A549 (cell line): ENCODE measurements at regions not wholly inside any gene's neighbourhood (a gene's known extent, or its start where the extent isn't known, plus 50 kb on each side); places are given as distances from the start of the nearest gene placed in this dataset.

ENCODE experiments used
- ATAC-seq, 2 experiments: fragments of 200-7000 bp in 1 of 2; fragments of >200 bp in 1 of 2; cut with Nextera tagmentation in 1 of 2; cut with Tn5 transposase in 1 of 2; 3 replicates each; pipeline versions ENCODE4 v1.8.0 to v1.9.1; 2018 to 2020; ENCODE audit warnings: mild to moderate bottlenecking in 1 of 2, moderate library complexity in 1 of 2
- CTCF ChIA-PET: fragments of 300-600 bp; sonication (Branson Sonifier 250); formaldehyde crosslinking; extraction: SDS; loops from one replicate; lab custom pipeline; 2021; ENCODE audit warnings: antibody characterized with exemption, inconsistent platforms; lab: Yijun Ruan, JAX
- POLR2A ChIA-PET: fragments of 350-600 bp; formaldehyde crosslinking; extraction: SDS; loops from one replicate; lab custom pipeline; 2021; ENCODE audit warnings: antibody characterized with exemption, inconsistent platforms; lab: Yijun Ruan, JAX
- DNase-seq, 2 experiments: peaks; one replicate each; pipeline versions ENCODE4 v3.0.0 to v3.0.0-alpha.2; 2011 to 2016; ENCODE audit warnings: low read depth in 1 of 2, low spot score in 1 of 2
- FAIRE-seq: peaks from 2 replicates; lab custom pipeline; 2011; peaks lifted over from hg19 to GRCh38; lab: Jason Lieb, UNC
- H3K27ac ChIP-seq, 2 experiments: fragments of >200 bp; sonication (Bioruptor Twin); formaldehyde crosslinking; 3 replicates each; pipeline ENCODE4 v1.5.1; 2016 to 2017
- H3K4me1 ChIP-seq: fragments of >200 bp; sonication (Bioruptor Twin); formaldehyde crosslinking; 3 replicates; pipeline ENCODE4 v1.6.1; 2016
- H3K4me2 ChIP-seq: fragments of >200 bp; sonication (Bioruptor Twin); formaldehyde crosslinking; 3 replicates; pipeline ENCODE4 v1.6.1; 2016
- H3K4me3 ChIP-seq: fragments of >200 bp; sonication (Bioruptor Twin); formaldehyde crosslinking; 3 replicates; pipeline ENCODE4 v1.5.1; 2016
- H3K9me3 ChIP-seq: fragments of >200 bp; sonication (Bioruptor Twin); formaldehyde crosslinking; 3 replicates; pipeline ENCODE4 v1.6.1; 2016
- BHLHE40 ChIP-seq: IDR thresholded peaks from 2 replicates; pipeline ENCODE4 v1.6.1; 2012; ENCODE audit warnings: low read depth, low read length, inconsistent platforms
- CBX2 ChIP-seq: fragments of 200-600 bp; sonication (generic); IDR thresholded peaks from 2 replicates; pipeline ENCODE4 v1.6.1; 2016; ENCODE audit warnings: low read depth, mild to moderate bottlenecking, borderline replicate concordance
- CBX8 ChIP-seq: fragments of 200-600 bp; sonication (generic); IDR thresholded peaks from 2 replicates; pipeline ENCODE4 v1.6.1; 2016
- EHF ChIP-seq: fragments of 250-450 bp; sonication (Bioruptor Pico); IDR thresholded peaks from 2 replicates; pipeline ENCODE4 v1.5.0; 2020; ENCODE audit warnings: mild to moderate bottlenecking
- EP300 ChIP-seq, 2 experiments: fragments of >200 bp; sonication (Bioruptor Twin); formaldehyde crosslinking; IDR thresholded peaks; 2 replicates in 1 of 2; 3 replicates in 1 of 2; pipeline ENCODE4 v1.6.1; 2016 to 2017
- ESRRA ChIP-seq: fragments of 150-350 bp; IDR thresholded peaks from 2 replicates; pipeline ENCODE4 v1.6.1; 2014; ENCODE audit warnings: mild to moderate bottlenecking, low read length, borderline replicate concordance
- FOSL2 ChIP-seq, 2 experiments: fragments of 450-650 bp in 1 of 2; fragments of >200 bp in 1 of 2; sonication (Bioruptor Twin) in 1 of 2; formaldehyde crosslinking; IDR thresholded peaks; 2 replicates each; pipeline versions ENCODE4 v1.5.0 to v1.6.1; 2016 to 2020; ENCODE audit warnings: mild to moderate bottlenecking in 1 of 2, moderate library complexity in 1 of 2
- GATA3 ChIP-seq: IDR thresholded peaks from 2 replicates; pipeline ENCODE4 v1.6.1; 2012; ENCODE audit warnings: borderline replicate concordance
- HDAC2 ChIP-seq: fragments of 200-600 bp; sonication (generic); IDR thresholded peaks from 2 replicates; pipeline ENCODE4 v1.6.1; 2016
- HEYL ChIP-seq: fragments of 250-450 bp; sonication (Bioruptor Pico); IDR thresholded peaks from 2 replicates; pipeline ENCODE4 v1.8.0; 2021; ENCODE audit warnings: mild to moderate bottlenecking, moderate library complexity
- JUNB ChIP-seq: fragments of >200 bp; sonication (Bioruptor Twin); formaldehyde crosslinking; IDR thresholded peaks from 2 replicates; pipeline ENCODE4 v1.6.1; 2016
- KDM5A ChIP-seq: fragments of 200-600 bp; sonication (generic); IDR thresholded peaks from 2 replicates; pipeline ENCODE4 v1.6.1; 2016; ENCODE audit warnings: antibody characterized with exemption, mild to moderate bottlenecking
- MAFK ChIP-seq: fragments of 450-650 bp; IDR thresholded peaks from 2 replicates; pipeline ENCODE4 v1.6.1; 2014; ENCODE audit not compliant: partially characterized antibody
- MAZ ChIP-seq: fragments of 150-350 bp; IDR thresholded peaks from 2 replicates; pipeline ENCODE4 v1.6.1; 2014; ENCODE audit warnings: antibody characterized with exemption, low read depth, low read length, borderline replicate concordance
- NFE2L2 ChIP-seq: fragments of 150-350 bp; conservative IDR thresholded peaks from 2 replicates; pipeline ENCODE4 v1.6.1; 2014; ENCODE audit warnings: low read length
- NR3C1 ChIP-seq: fragments of >200 bp; sonication (Bioruptor Twin); formaldehyde crosslinking; IDR thresholded peaks from 3 replicates; pipeline ENCODE4 v1.6.1; 2017
- PHF8 ChIP-seq: fragments of 200-600 bp; sonication (generic); IDR thresholded peaks from 2 replicates; pipeline ENCODE4 v1.6.1; 2016; ENCODE audit warnings: low read depth, mild to moderate bottlenecking, antibody characterized with exemption, moderate library complexity, borderline replicate concordance
- RAD21 ChIP-seq, 2 experiments: fragments of >200 bp in 1 of 2; sonication (Bioruptor Twin) in 1 of 2; formaldehyde crosslinking in 1 of 2; IDR thresholded peaks in 1 of 2; conservative IDR thresholded peaks in 1 of 2; 2 replicates in 1 of 2; 3 replicates in 1 of 2; pipeline ENCODE4 v1.6.1; 2012 to 2018; ENCODE audit warnings: inconsistent platforms in 1 of 2
- RCOR1 ChIP-seq: fragments of 150-350 bp; IDR thresholded peaks from 2 replicates; pipeline ENCODE4 v1.6.1; 2014; ENCODE audit warnings: antibody characterized with exemption, low read length, low read depth
- RFX5 ChIP-seq: fragments of 450-650 bp; IDR thresholded peaks from 2 replicates; pipeline ENCODE4 v1.7.1; 2014; ENCODE audit warnings: antibody characterized with exemption, mild to moderate bottlenecking, moderate library complexity
- SMC3 ChIP-seq: fragments of >200 bp; sonication (Bioruptor Twin); formaldehyde crosslinking; IDR thresholded peaks from 3 replicates; pipeline ENCODE4 v1.6.1; 2018; ENCODE audit warnings: inconsistent platforms
- ZFP36 ChIP-seq: fragments of 450-650 bp; IDR thresholded peaks from 2 replicates; pipeline ENCODE4 v1.6.1; 2014; ENCODE audit warnings: borderline replicate concordance; ENCODE audit not compliant: partially characterized antibody
- ZNF302 ChIP-seq: fragments of 250-450 bp; sonication (Bioruptor Pico); IDR thresholded peaks from 2 replicates; pipeline ENCODE4 v1.9.0; 2021; ENCODE audit warnings: inconsistent platforms, mild to moderate bottlenecking, moderate library complexity
- WGBS: methylation state at CpG from one replicate; pipeline ENCODE4 v1.1.6; 2017; ENCODE audit errors: missing lambda C conversion rate; 5-methylcytosine and 5-hydroxymethylcytosine counted together
- TF ChIP-seq, protein P1 (sequence below): IDR thresholded peaks from 2 replicates; pipeline ENCODE4 v1.6.1; 2012
- TF ChIP-seq, protein P2 (sequence below): fragments of >200 bp; sonication (Bioruptor Twin); formaldehyde crosslinking; IDR thresholded peaks from 3 replicates; pipeline ENCODE4 v1.5.1; 2016
- TF ChIP-seq, protein P3 (sequence below): IDR thresholded peaks from 2 replicates; pipeline ENCODE4 v1.6.1; 2012

DNA sequence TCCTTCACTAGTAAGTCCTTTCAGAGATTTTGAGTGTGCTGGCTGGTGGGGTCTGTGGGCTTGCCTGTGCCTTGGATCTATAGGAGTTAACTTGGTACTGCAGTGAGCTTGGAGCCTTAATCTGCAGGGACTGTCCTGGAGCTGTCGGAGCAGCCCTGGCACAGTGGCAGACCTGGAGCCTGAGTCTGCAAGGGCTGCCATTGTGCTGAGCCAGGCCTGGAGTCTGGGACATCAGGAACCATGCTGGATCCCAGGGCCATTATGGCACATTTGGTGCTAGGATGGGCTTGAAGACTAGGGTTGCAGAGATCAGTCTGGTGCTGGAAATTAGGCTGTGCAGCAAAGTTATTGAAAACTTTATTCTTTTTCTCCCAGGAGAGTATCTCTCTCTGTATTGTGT lies 665.4 kb downstream of the METTL15 start (continued):
- TF ChIP-seq NR3C1 (no peak), RAD21 (conservative IDR thresholded peaks at IDR 0.05 in 1 of 2, IDR thresholded peaks at IDR 0.05 in 1 of 2) (no peak), CBX2 (no peak), MAZ (no peak)

DNA sequence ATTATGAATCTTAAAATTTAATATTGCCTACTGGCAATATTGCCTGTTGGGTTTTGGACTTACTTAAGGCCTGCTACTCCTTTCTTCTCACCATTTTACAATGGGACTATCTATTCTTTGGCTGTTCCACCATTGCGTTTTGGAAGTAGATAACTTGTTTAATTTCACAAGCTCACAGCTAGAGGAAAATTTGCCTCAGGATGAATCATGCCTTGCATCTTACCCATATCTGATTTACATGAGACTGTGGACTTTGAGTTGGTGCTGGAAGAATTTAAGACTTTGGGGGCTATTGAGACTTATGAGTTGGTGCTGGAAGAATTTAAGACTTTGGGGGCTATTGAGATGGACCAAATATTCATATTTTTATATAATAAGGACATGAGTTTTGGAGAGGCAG lies 662.6 kb downstream of the METTL15 start:
- ATAC-seq: no peak

DNA sequence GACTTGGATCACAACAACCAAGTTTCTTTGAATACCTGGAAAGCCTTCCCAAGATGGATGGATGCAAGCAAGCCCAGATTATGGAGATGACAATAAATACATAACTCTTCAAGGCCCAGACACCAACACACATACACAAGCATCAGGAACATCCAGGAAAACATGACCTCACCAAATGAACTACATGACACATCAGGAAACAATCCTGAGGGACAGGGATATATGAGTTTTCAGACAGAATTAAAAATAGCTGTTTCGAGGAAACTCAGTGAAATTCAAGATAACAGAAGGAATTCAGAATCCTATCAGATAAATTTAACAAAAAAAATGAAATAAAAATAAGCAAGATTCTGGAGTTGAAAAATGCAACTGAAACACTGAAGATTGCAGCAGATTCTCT lies 659.4 kb downstream of the METTL15 start:
- no peak for ATAC-seq
- TF ChIP-seq FOSL2 (IDR thresholded peaks at IDR 0.05) (no peak), FOSL2 (CRISPR knock-in tag; IDR thresholded peaks at IDR 0.05) (peak; percentile 37; the same call in 1 of the 2 replicates), JUNB (no peak)
- TF ChIP-seq, all 56 proteins: peak for 1
- POLR2A ChIA-PET: no interaction called here
- CTCF ChIA-PET: no interaction called here
- H3K4me3 ChIP-seq: no peak overlapping the region
- no peak overlapping the region for H3K4me2 ChIP-seq
- peaks cover 12% of the 10 kb centered on the region; the same call in 1 of the 3 replicates for H3K9me3 ChIP-seq
- no peaks in the 10 kb centered on the region for H3K4me1 ChIP-seq
- H3K27ac ChIP-seq: peak overlapping the region in 1 of 2 experiments; percentile 48; a peak in 2 of 6 replicates
- DNase-seq: peak in 1 of 2 experiments; percentile 40
- WGBS: 61% methylated on average over 1 of the region's 1 CpG
- no peak for FAIRE-seq

More for the DNA sequence above, 662.6 kb downstream of the METTL15 start:
- 76% methylated on average over 1 of the region's 1 CpG for WGBS
- TF ChIP-seq RAD21 (conservative IDR thresholded peaks at IDR 0.05 in 1 of 2, IDR thresholded peaks at IDR 0.05 in 1 of 2): no peak
- no peak for TF ChIP-seq ZFP36
- no peak for TF ChIP-seq CBX8
- TF ChIP-seq GATA3: no peak
- no peak for TF ChIP-seq EHF (CRISPR knock-in tag)
- TF ChIP-seq, protein P1, sequence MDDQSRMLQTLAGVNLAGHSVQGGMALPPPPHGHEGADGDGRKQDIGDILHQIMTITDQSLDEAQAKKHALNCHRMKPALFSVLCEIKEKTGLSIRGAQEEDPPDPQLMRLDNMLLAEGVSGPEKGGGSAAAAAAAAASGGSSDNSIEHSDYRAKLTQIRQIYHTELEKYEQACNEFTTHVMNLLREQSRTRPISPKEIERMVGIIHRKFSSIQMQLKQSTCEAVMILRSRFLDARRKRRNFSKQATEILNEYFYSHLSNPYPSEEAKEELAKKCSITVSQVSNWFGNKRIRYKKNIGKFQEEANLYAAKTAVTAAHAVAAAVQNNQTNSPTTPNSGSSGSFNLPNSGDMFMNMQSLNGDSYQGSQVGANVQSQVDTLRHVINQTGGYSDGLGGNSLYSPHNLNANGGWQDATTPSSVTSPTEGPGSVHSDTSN: no peak
- TF ChIP-seq BHLHE40: no peak
- no peak for TF ChIP-seq HDAC2
- no peak for TF ChIP-seq KDM5A
- TF ChIP-seq, protein P2, sequence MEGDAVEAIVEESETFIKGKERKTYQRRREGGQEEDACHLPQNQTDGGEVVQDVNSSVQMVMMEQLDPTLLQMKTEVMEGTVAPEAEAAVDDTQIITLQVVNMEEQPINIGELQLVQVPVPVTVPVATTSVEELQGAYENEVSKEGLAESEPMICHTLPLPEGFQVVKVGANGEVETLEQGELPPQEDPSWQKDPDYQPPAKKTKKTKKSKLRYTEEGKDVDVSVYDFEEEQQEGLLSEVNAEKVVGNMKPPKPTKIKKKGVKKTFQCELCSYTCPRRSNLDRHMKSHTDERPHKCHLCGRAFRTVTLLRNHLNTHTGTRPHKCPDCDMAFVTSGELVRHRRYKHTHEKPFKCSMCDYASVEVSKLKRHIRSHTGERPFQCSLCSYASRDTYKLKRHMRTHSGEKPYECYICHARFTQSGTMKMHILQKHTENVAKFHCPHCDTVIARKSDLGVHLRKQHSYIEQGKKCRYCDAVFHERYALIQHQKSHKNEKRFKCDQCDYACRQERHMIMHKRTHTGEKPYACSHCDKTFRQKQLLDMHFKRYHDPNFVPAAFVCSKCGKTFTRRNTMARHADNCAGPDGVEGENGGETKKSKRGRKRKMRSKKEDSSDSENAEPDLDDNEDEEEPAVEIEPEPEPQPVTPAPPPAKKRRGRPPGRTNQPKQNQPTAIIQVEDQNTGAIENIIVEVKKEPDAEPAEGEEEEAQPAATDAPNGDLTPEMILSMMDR: no peak
- 0 out of 6 replicates have a peak overlapping the region, but pooled peaks of 1 of the 2 experiments have one; percentile 13 for H3K27ac ChIP-seq
- H3K9me3 ChIP-seq: peaks cover 19% of the 10 kb centered on the region
- FAIRE-seq (no peak), DNase-seq (no peak)
- H3K4me3 ChIP-seq: no peak overlapping the region
- CTCF ChIA-PET: no interaction called here
- POLR2A ChIA-PET: no interaction called here
- H3K4me1 ChIP-seq: no peaks in the 10 kb centered on the region
- H3K4me2 ChIP-seq: no peak overlapping the region

DNA sequence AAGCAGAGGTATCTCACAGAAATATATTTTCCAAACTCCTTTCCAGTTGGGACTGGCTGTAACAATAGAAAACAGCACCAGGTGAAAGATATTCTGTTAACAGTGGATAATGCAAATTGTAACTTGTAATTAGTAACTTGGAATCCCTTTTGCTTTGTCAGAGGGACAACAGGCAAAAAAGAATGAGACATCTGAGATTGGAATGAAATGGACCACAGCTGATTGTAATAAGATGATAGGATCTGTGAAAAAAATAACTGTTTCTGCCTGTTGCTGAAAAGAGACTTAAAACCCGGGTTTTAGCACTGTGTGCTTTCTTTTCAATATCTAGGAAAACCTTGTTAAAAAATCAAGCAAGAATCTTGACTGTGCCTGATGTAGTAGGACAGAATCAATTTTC lies 655.7 kb downstream of the METTL15 start:
- Histone ChIP-seq H3K4me2 (no peak overlapping the region), H3K9me3 (peaks cover 8% of the 10 kb centered on the region; the same call in 1 of the 3 replicates), H3K4me1 (peaks cover 7% of the 10 kb centered on the region), H3K27ac (peak overlapping the region in 1 of 2 experiments; percentile 45; a peak in 3 of 6 replicates), H3K4me3 (no peak overlapping the region)
- 58% methylated on average over 1 of the region's 1 CpG for WGBS
- DNase-seq: no peak
- CTCF ChIA-PET: no interaction called here
- TF ChIP-seq SMC3 (no peak), EP300 (IDR thresholded peaks at IDR 0.05) (no peak), PHF8 (no peak), FOSL2 (IDR thresholded peaks at IDR 0.05) (no peak), FOSL2 (CRISPR knock-in tag; IDR thresholded peaks at IDR 0.05) (no peak), ESRRA (no peak), RAD21 (conservative IDR thresholded peaks at IDR 0.05 in 1 of 2, IDR thresholded peaks at IDR 0.05 in 1 of 2) (no peak), RFX5 (no peak), MAFK (no peak), NFE2L2 (no peak), ZNF302 (no peak), KDM5A (no peak), HEYL (CRISPR knock-in tag) (no peak), RCOR1 (no peak), ZFP36 (no peak), EHF (CRISPR knock-in tag) (no peak)
- TF ChIP-seq, protein P3, sequence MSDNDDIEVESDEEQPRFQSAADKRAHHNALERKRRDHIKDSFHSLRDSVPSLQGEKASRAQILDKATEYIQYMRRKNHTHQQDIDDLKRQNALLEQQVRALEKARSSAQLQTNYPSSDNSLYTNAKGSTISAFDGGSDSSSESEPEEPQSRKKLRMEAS: no peak
- POLR2A ChIA-PET: no interaction called here
- no peak for ATAC-seq
- no peak for FAIRE-seq
